Mammary epithelial cell (primary cell): ENCODE measurements at regions not wholly inside any gene's neighbourhood (a gene's known extent, or its start where the extent isn't known, plus 50 kb on each side); places are given as distances from the start of the nearest gene placed in this dataset.

Experiments used
- EZH2 ChIP-seq: IDR thresholded peaks from 2 replicates; pipeline ENCODE4 v1.6.1; 2012; ENCODE audit warnings: low read length, inconsistent platforms, borderline replicate concordance
- TF ChIP-seq, protein P1 (sequence below), 2 donors: IDR thresholded peaks in 1 of 2; conservative IDR thresholded peaks in 1 of 2; 2 replicates each; pipeline ENCODE4 v1.5.1; 2011 to 2012; ENCODE audit warnings: inconsistent platforms in 2 of 2, low read length in 2 of 2, mild to moderate bottlenecking in 2 of 2, control low read depth in 1 of 2, low read depth in 1 of 2; ENCODE audit not compliant: insufficient read depth in 1 of 2; ENCODE audit errors: extremely low read depth in 1 of 2

DNA sequence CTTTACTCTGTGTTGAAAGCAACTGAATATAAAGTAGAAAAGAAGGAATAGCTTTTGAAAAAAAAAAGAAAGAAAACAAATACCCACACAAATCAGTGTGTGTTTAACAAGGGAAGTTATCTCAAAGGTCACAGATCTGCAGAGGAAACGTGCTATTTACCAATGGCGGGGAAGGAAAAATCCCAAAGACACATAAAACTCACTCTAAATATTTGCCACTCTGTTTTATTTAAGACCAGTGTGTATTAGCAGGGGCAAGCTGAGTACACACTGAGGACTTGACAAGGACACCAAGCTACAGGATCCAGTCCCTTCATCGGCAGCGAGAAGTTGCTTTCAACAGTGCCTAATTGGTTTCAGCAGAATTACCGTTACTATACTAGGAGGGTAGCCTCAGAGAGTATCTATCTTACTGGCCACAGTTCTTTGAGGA lies 252.5 kb downstream of the DEPDC1B start:
- TF ChIP-seq, protein P1, sequence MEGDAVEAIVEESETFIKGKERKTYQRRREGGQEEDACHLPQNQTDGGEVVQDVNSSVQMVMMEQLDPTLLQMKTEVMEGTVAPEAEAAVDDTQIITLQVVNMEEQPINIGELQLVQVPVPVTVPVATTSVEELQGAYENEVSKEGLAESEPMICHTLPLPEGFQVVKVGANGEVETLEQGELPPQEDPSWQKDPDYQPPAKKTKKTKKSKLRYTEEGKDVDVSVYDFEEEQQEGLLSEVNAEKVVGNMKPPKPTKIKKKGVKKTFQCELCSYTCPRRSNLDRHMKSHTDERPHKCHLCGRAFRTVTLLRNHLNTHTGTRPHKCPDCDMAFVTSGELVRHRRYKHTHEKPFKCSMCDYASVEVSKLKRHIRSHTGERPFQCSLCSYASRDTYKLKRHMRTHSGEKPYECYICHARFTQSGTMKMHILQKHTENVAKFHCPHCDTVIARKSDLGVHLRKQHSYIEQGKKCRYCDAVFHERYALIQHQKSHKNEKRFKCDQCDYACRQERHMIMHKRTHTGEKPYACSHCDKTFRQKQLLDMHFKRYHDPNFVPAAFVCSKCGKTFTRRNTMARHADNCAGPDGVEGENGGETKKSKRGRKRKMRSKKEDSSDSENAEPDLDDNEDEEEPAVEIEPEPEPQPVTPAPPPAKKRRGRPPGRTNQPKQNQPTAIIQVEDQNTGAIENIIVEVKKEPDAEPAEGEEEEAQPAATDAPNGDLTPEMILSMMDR (conservative IDR thresholded peaks at IDR 0.05 in 1 of 2, IDR thresholded peaks at IDR 0.05 in 1 of 2; ENCODE audit: extremely low read depth in 1 of 2, insufficient read depth in 1 of 2, low read depth in 1 of 2, low read length in 2 of 2) = no peak
- TF ChIP-seq EZH2 = no peak
